Muscle of leg (tissue), 3 donors: ENCODE measurements at regions not wholly inside any gene's neighbourhood (a gene's known extent, or its start where the extent isn't known, plus 50 kb on each side); places are given as distances from the start of the nearest gene placed in this dataset.
A peak's percentile ranks its signal among the peaks of the same experiment; 100 is the strongest.

Source experiments
- DNase-seq: peaks from one replicate; pipeline ENCODE4 v3.0.0; 2013
- H3K27ac ChIP-seq: one replicate; pipeline ENCODE4 v1.5.1; 2013; ENCODE audit warnings: mild to moderate bottlenecking, low read length, control low read depth
- H3K27me3 ChIP-seq: one replicate; pipeline ENCODE4 v1.6.1; 2013; ENCODE audit warnings: low read length; ENCODE audit not compliant: control insufficient read depth, insufficient read depth
- H3K36me3 ChIP-seq: one replicate; pipeline ENCODE4 v1.6.1; 2013; ENCODE audit warnings: low read length; ENCODE audit not compliant: control insufficient read depth, insufficient read depth
- H3K4me1 ChIP-seq: one replicate; pipeline ENCODE4 v1.6.1; 2013; ENCODE audit warnings: low read length; ENCODE audit not compliant: control insufficient read depth, insufficient read depth
- H3K4me3 ChIP-seq: one replicate; pipeline ENCODE4 v1.5.1; 2013; ENCODE audit warnings: low read length, control low read depth
- H3K9me3 ChIP-seq: replicated peaks from 2 replicates; pipeline ENCODE4 v1.6.1; 2013; ENCODE audit warnings: low read depth, low read length; ENCODE audit not compliant: control insufficient read depth
- WGBS: methylation state at CpG from one replicate; pipeline ENCODE4 v1.1.5; 2013; ENCODE audit warnings: missing lambda C conversion rate; ENCODE audit not compliant: insufficient coverage; 5-methylcytosine and 5-hydroxymethylcytosine counted together

GRCh38 chr3:124584552-124585391, 145.5 kb upstream of the UMPS start:
- DNase-seq: peak; percentile 54

GRCh38 chr3:124586126-124587052, 143.9 kb upstream of the UMPS start:
- peaks cover 15% of the 10 kb centered on the region for H3K4me1 ChIP-seq
- no peaks in the 10 kb centered on the region for H3K36me3 ChIP-seq
- DNase-seq: no peak
- no peak overlapping the region for H3K27ac ChIP-seq
- 34% methylated on average over 14 of the region's 21 CpGs for WGBS
- no peaks in the 10 kb centered on the region for H3K9me3 ChIP-seq
- peaks cover 44% of the 10 kb centered on the region for H3K27me3 ChIP-seq
- no peak overlapping the region for H3K4me3 ChIP-seq

More at GRCh38 chr3:124584552-124585391, 145.5 kb upstream of the UMPS start:
- H3K4me3 ChIP-seq: peak overlapping the region; percentile 53
- no peaks in the 10 kb centered on the region for H3K36me3 ChIP-seq
- H3K27ac ChIP-seq: no peak overlapping the region
- WGBS: under 1% methylated on average over 44 of the region's 59 CpGs
- H3K4me1 ChIP-seq: peaks cover 15% of the 10 kb centered on the region
- H3K27me3 ChIP-seq: peaks cover 44% of the 10 kb centered on the region
- H3K9me3 ChIP-seq: no peaks in the 10 kb centered on the region

GRCh38 chr3:124587053-124587408, 143.2 kb upstream of the UMPS start:
- Histone ChIP-seq H3K4me3 (no peak overlapping the region), H3K36me3 (no peaks in the 10 kb centered on the region), H3K27me3 (peaks cover 44% of the 10 kb centered on the region), H3K4me1 (peaks cover 15% of the 10 kb centered on the region), H3K27ac (no peak overlapping the region), H3K9me3 (no peaks in the 10 kb centered on the region)
- 60% methylated on average over 2 of the region's 3 CpGs for WGBS
- no peak for DNase-seq

GRCh38 chr3:124588036-124588435, 142.2 kb upstream of the UMPS start:
- Histone ChIP-seq H3K36me3 (no peaks in the 10 kb centered on the region), H3K9me3 (no peaks in the 10 kb centered on the region), H3K27me3 (peaks cover 42% of the 10 kb centered on the region), H3K4me3 (no peak overlapping the region), H3K27ac (no peak overlapping the region), H3K4me1 (peaks cover 15% of the 10 kb centered on the region)
- 64% methylated on average over 1 of the region's 1 CpG for WGBS
- no peak for DNase-seq

DNA sequence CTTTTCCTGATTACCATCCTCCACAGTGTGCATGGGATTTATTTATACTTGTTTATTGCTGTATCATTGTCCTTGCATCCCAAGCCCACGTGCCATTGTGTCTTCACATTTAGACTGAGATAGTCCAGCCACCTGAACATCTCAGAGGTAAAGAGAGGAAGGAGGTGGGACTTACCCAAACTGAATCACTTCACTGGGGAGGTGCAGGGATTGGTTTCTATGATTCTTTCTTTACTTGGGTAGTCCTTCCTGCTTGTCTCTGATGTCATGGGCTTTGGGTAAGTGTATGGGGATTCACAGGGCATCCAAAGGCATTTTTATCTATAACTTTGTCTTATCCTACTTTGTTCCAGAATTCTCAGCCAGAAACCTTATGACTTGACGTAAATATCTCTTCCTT, 141.5 kb upstream of the UMPS start:
- Histone ChIP-seq H3K4me3 (no peak overlapping the region), H3K4me1 (peaks cover 15% of the 10 kb centered on the region), H3K27me3 (peaks cover 36% of the 10 kb centered on the region), H3K27ac (no peak overlapping the region), H3K36me3 (no peaks in the 10 kb centered on the region), H3K9me3 (no peaks in the 10 kb centered on the region)
- DNase-seq: no peak
- WGBS: no CpG with 5 or more reads among the region's 2 CpGs

DNA sequence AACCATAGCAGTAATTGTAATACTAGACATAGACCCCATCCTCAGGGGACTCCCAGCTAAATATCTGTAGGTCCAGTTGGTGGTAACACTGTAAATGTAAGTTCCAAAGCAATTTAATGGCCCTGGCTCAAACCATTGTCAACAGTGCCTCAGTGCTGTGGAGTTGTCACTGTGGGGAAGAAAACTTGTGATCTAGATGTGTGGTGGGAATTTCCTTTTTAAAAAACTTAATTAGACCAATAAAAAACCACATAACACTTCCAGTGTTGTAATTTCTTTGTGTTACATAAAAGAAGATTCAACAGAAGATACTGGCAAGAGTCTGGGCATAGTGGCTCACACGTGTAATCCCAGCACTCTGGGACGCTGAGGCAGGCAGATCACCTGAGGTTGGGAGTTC, 138.6 kb upstream of the UMPS start:
- DNase-seq: no peak
- Histone ChIP-seq H3K4me3 (no peak overlapping the region), H3K9me3 (no peaks in the 10 kb centered on the region), H3K4me1 (no peaks in the 10 kb centered on the region), H3K27me3 (peaks cover 8% of the 10 kb centered on the region), H3K36me3 (no peaks in the 10 kb centered on the region), H3K27ac (no peak overlapping the region)
- no CpG with 5 or more reads among the region's 2 CpGs for WGBS

DNA sequence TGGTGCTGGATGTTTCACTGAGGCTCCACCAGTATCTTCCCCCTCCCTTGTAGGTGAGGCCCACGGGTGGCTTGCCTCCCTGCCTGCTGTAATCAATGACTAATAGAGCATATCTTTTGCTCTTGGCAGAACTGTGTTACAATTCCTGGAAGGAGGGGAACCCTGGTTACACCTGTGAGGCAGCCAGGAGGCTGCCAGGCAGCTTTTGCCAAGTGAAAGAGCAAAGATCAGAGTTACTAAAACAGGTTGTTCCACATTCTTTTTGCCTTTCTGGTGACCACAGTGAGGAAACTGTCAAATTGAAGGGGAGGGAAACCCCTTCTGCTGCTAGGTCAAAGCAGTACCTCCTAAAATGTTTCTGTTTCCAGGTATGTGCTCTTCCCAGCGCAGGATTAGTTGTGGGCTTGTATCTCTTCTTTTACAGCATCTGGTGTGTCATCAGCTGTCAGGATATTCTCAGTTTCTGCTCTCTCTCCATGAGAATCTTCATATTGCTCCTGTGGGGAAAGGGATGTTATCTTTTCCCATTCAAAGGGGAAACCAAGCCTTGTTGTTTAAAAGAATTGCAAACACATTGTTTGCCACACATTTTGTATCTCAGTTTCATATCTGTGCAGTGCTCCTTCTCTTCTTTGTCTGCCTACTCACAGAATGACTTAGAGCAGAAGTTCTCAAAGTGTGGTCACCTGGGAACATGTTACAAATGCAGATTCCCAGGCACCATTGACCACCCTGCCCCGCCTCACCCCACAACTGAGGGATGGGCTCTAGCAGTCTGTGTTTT, 137.4 kb upstream of the UMPS start:
- H3K4me1 ChIP-seq: no peaks in the 10 kb centered on the region
- H3K27me3 ChIP-seq: no peaks in the 10 kb centered on the region
- no peak overlapping the region for H3K4me3 ChIP-seq
- H3K9me3 ChIP-seq: no peaks in the 10 kb centered on the region
- DNase-seq: no peak
- no peak overlapping the region for H3K27ac ChIP-seq
- H3K36me3 ChIP-seq: no peaks in the 10 kb centered on the region
- WGBS: 40% methylated on average over 1 of the region's 3 CpGs

- peaks cover 3% of the 10 kb centered on the region for H3K4me1 ChIP-seq
Observed at GRCh38 chr3:124593442-124593829, 136.8 kb upstream of the UMPS start.

GRCh38 chr3:124594581-124594980, 135.7 kb upstream of the UMPS start:
- Histone ChIP-seq H3K4me1 (peaks cover 9% of the 10 kb centered on the region), H3K4me3 (no peak overlapping the region), H3K27me3 (no peaks in the 10 kb centered on the region), H3K36me3 (no peaks in the 10 kb centered on the region), H3K27ac (no peak overlapping the region), H3K9me3 (no peaks in the 10 kb centered on the region)
- no peak for DNase-seq
- no CpG with 5 or more reads among the region's 1 CpG for WGBS

More at GRCh38 chr3:124593442-124593829, 136.8 kb upstream of the UMPS start:
- no CpG with 5 or more reads among the region's 2 CpGs for WGBS
- Histone ChIP-seq H3K4me3 (no peak overlapping the region), H3K36me3 (no peaks in the 10 kb centered on the region), H3K27ac (no peak overlapping the region), H3K9me3 (no peaks in the 10 kb centered on the region), H3K27me3 (no peaks in the 10 kb centered on the region)
- no peak for DNase-seq
